ENCODE measurements at regions not wholly inside any gene's neighbourhood (a gene's known extent, or its start where the extent isn't known, plus 50 kb on each side); places are given as distances from the start of the nearest gene placed in this dataset.

- no peak for TF ChIP-seq NFAT5 (CRISPR knock-in tag; IDR thresholded peaks at IDR 0.05)
- TF ChIP-seq TARDBP (CRISPR knock-in tag; IDR thresholded peaks at IDR 0.05) = peak; percentile 86
- no peak for TF ChIP-seq HOXD1 (CRISPR knock-in tag; IDR thresholded peaks at IDR 0.05)
- no peak for TF ChIP-seq NFE2L2 (IDR thresholded peaks at IDR 0.05; ENCODE audit: low read length)
- peak; percentile 98 for TF ChIP-seq FOXA1 (IDR thresholded peaks at IDR 0.05)
- TF ChIP-seq FOXA1 (CRISPR knock-in tag; IDR thresholded peaks at IDR 0.05) = peak; percentile 96
- TF ChIP-seq ZNF770 (CRISPR knock-in tag; IDR thresholded peaks at IDR 0.05) = no peak
- no peak for TF ChIP-seq ZNF704 (CRISPR knock-in tag; IDR thresholded peaks at IDR 0.05; ENCODE audit: borderline replicate concordance)
- TF ChIP-seq USF2 (IDR thresholded peaks at IDR 0.05; ENCODE audit: low read depth, low read length) = no peak
- no peak for TF ChIP-seq USF2 (CRISPR knock-in tag; IDR thresholded peaks at IDR 0.05; ENCODE audit: borderline replicate concordance)
- peak; percentile 83 for TF ChIP-seq NR2F2 (IDR thresholded peaks at IDR 0.05; ENCODE audit: borderline replicate concordance, low read depth)
- TF ChIP-seq ZBTB38 (CRISPR knock-in tag; IDR thresholded peaks at IDR 0.05) = no peak
- TF ChIP-seq IRF9 (CRISPR knock-in tag; IDR thresholded peaks at IDR 0.05; ENCODE audit: borderline replicate concordance) = no peak
- TF ChIP-seq FOXA3 (CRISPR knock-in tag; IDR thresholded peaks at IDR 0.05) = peak; percentile 95
- no peak for TF ChIP-seq ZNF382 (CRISPR knock-in tag; IDR thresholded peaks at IDR 0.05; ENCODE audit: borderline replicate concordance)
- TF ChIP-seq HMG20A (CRISPR knock-in tag; IDR thresholded peaks at IDR 0.05; ENCODE audit: borderline replicate concordance) = peak; percentile 85; the same call in 1 of the 2 replicates
- no peak for TF ChIP-seq KDM5A (IDR thresholded peaks at IDR 0.05; ENCODE audit: borderline replicate concordance, low read length)
- no peak for TF ChIP-seq ZNF383 (CRISPR knock-in tag; IDR thresholded peaks at IDR 0.05; ENCODE audit: borderline replicate concordance)
Measured at GRCh38 chr14:65226824-65227604, 124.7 kb upstream of the MAX start (continued).
